GM23248 (cell line): ENCODE measurements at regions not wholly inside any gene's neighbourhood (a gene's known extent, or its start where the extent isn't known, plus 50 kb on each side); places are given as distances from the start of the nearest gene placed in this dataset.

Experiments used
- EZH2 ChIP-seq: fragments of 200-600 bp; sonication (generic); IDR thresholded peaks from 2 replicates; pipeline ENCODE4 v1.6.1; 2018; ENCODE audit warnings: antibody characterized with exemption, mild to moderate bottlenecking; ENCODE audit not compliant: insufficient read depth, poor library complexity, severe bottlenecking
- EZH2phosphoT487 ChIP-seq: fragments of 200-600 bp; sonication (generic); IDR thresholded peaks from 2 replicates; pipeline ENCODE4 v1.6.1; 2018; ENCODE audit warnings: antibody characterized with exemption, moderate library complexity, mild to moderate bottlenecking, low read depth; ENCODE audit not compliant: insufficient read depth

- TF ChIP-seq EZH2phosphoT487 (no peak), EZH2 (no peak)
These were observed 55.5 kb upstream of the KLF4 start for GRCh38 chr9:107545036-107545435.
